HepG2 (cell line): ENCODE measurements at regions not wholly inside any gene's neighbourhood (a gene's known extent, or its start where the extent isn't known, plus 50 kb on each side); places are given as distances from the start of the nearest gene placed in this dataset.

Experiments
- ATAC-seq: fragments of 200-7000 bp; cut with Tn5 transposase; 3 replicates; pipeline ENCODE4 v1.9.1; 2020; ENCODE audit warnings: mild to moderate bottlenecking, moderate library complexity
- BruUV-seq: library from RNA; stranded (reverse); fragments of 400-500 nt; replicated peaks from 2 replicates; lab custom pipeline; 2021; lab: Mats Ljungman, UMichigan
- CTCF ChIA-PET: fragments of 300-600 bp; formaldehyde crosslinking; extraction: SDS; loops from one replicate; lab custom pipeline; 2021; ENCODE audit warnings: low total read pairs, inconsistent platforms, low intra/inter-chr PET ratio; lab: Yijun Ruan, JAX
- POLR2A ChIA-PET: fragments of 350-600 bp; sonication (Branson Sonifier 250); formaldehyde crosslinking; loops from one replicate; lab custom pipeline; 2020; ENCODE audit warnings: antibody characterized with exemption, inconsistent platforms; lab: Yijun Ruan, JAX
- DNase-seq: peaks from one replicate; pipeline ENCODE4 v3.0.0-alpha.2; 2015; ENCODE audit warnings: low spot score
- FAIRE-seq: peaks from 3 replicates; lab custom pipeline; 2011; peaks lifted over from hg19 to GRCh38; lab: Jason Lieb, UNC
- H2AFZ ChIP-seq: one replicate; pipeline ENCODE4 v1.6.1; 2011; ENCODE audit warnings: low read length, inconsistent platforms
- H3K27ac ChIP-seq: fragments of 300-600 bp; 3 replicates; pipeline ENCODE4 v1.8.0; 2011; ENCODE audit warnings: mixed run types, mild to moderate bottlenecking, mixed read lengths, low read length, inconsistent platforms; ENCODE audit not compliant: insufficient read depth; ENCODE audit errors: extremely low read length
- H3K27me3 ChIP-seq, 2 experiments: fragments of 200-600 bp in 1 of 2; 2 replicates in 1 of 2; 3 replicates in 1 of 2; pipeline versions ENCODE4 v1.6.0 to v1.8.0; 2011; ENCODE audit warnings: low read length in 2 of 2, mild to moderate bottlenecking in 2 of 2, moderate library complexity in 2 of 2, inconsistent platforms in 1 of 2; ENCODE audit not compliant: insufficient read depth in 2 of 2, control insufficient read depth in 1 of 2
- H3K36me3 ChIP-seq, 2 experiments: fragments of 200-600 bp in 1 of 2; replicated peaks in 1 of 2; 2 replicates in 1 of 2; 3 replicates in 1 of 2; pipeline versions ENCODE4 v1.5.1 to v1.8.0; 2011; ENCODE audit warnings: low read length in 2 of 2, inconsistent platforms in 1 of 2; ENCODE audit not compliant: insufficient read depth in 2 of 2, control insufficient read depth in 1 of 2
- H3K4me1 ChIP-seq: 2 replicates; pipeline ENCODE4 v1.5.1; 2012; ENCODE audit warnings: low read length, inconsistent platforms; ENCODE audit not compliant: insufficient read depth
- H3K4me2 ChIP-seq: 2 replicates; pipeline ENCODE4 v1.6.0; 2011; ENCODE audit warnings: low read depth, low read length, inconsistent platforms
- H3K4me3 ChIP-seq, 3 experiments: fragments of 200-600 bp in 1 of 3; sonication (generic), shearing (Covaris generic) in 1 of 3; replicated peaks in 1 of 3; 2 replicates each; pipeline ENCODE4 v1.5.1; 2011 to 2016; ENCODE audit warnings: low read length in 3 of 3, inconsistent platforms in 2 of 3, low read depth in 2 of 3, mild to moderate bottlenecking in 2 of 3, control low read depth in 1 of 3, mixed read lengths in 1 of 3; ENCODE audit not compliant: insufficient read depth in 1 of 3
- H3K79me2 ChIP-seq: one replicate; pipeline ENCODE4 v1.6.1; 2011; ENCODE audit warnings: low read length, inconsistent platforms; ENCODE audit not compliant: insufficient read depth
- H3K9ac ChIP-seq: 2 replicates; pipeline ENCODE4 v1.6.0; 2011; ENCODE audit warnings: mild to moderate bottlenecking, low read depth, low read length, inconsistent platforms; ENCODE audit not compliant: insufficient read depth
- H3K9me3 ChIP-seq: 2 replicates; pipeline ENCODE4 v1.5.1; 2012; ENCODE audit warnings: mild to moderate bottlenecking, low read length
- H4K20me1 ChIP-seq: 2 replicates; pipeline ENCODE4 v1.6.0; 2011; ENCODE audit warnings: inconsistent platforms, mild to moderate bottlenecking, low read length, moderate library complexity; ENCODE audit not compliant: insufficient read depth
- ATF7 ChIP-seq, 2 experiments: fragments of 450-650 bp in 1 of 2; sonication (generic) in 1 of 2; formaldehyde crosslinking in 1 of 2; IDR thresholded peaks; 2 replicates each; pipeline versions ENCODE4 v1.4.0 to v1.6.1; 2016 to 2020; ENCODE audit warnings: antibody characterized with exemption in 1 of 2, mild to moderate bottlenecking in 1 of 2, missing genetic modification reagents in 1 of 2
- CEBPB ChIP-seq: IDR thresholded peaks from 2 replicates; pipeline ENCODE4 v1.6.1; 2011; ENCODE audit warnings: low read depth, low read length, improper control_type of control experiment, borderline replicate concordance
- ELF1 ChIP-seq: sonication (generic); formaldehyde crosslinking; IDR thresholded peaks from 2 replicates; pipeline ENCODE4 v1.4.0; 2020; ENCODE audit warnings: missing genetic modification reagents
- ETS1 ChIP-seq: sonication (generic); formaldehyde crosslinking; IDR thresholded peaks from 2 replicates; pipeline ENCODE4 v1.4.0; 2020; ENCODE audit warnings: missing genetic modification reagents
- MIER3 ChIP-seq: IDR thresholded peaks from 2 replicates; pipeline ENCODE4 v1.6.1; 2016; ENCODE audit warnings: missing compliant biosample characterization, borderline replicate concordance
- PRDM15 ChIP-seq: sonication (generic); formaldehyde crosslinking; IDR thresholded peaks from 2 replicates; pipeline ENCODE4 v1.4.0; 2020; ENCODE audit warnings: missing genetic modification reagents
- ZMAT3 ChIP-seq: sonication (generic); formaldehyde crosslinking; conservative IDR thresholded peaks from 2 replicates; pipeline ENCODE4 v1.7.0; 2021; ENCODE audit warnings: missing genetic modification reagents
- ZNF260 ChIP-seq: sonication (generic); formaldehyde crosslinking; IDR thresholded peaks from 2 replicates; pipeline ENCODE4 v1.4.0; 2020; ENCODE audit warnings: missing genetic modification reagents, low read depth, mild to moderate bottlenecking, borderline replicate concordance
- ZNF572 ChIP-seq: sonication (generic); formaldehyde crosslinking; IDR thresholded peaks from 2 replicates; pipeline ENCODE4 v1.5.1; 2020; ENCODE audit warnings: mild to moderate bottlenecking, missing genetic modification reagents
- ZNF800 ChIP-seq: sonication (generic); formaldehyde crosslinking; IDR thresholded peaks from 2 replicates; pipeline ENCODE4 v1.4.0; 2020; ENCODE audit warnings: missing genetic modification reagents
- ZSCAN22 ChIP-seq: sonication (generic); formaldehyde crosslinking; IDR thresholded peaks from 2 replicates; pipeline ENCODE4 v1.4.0; 2020; ENCODE audit warnings: mild to moderate bottlenecking, missing genetic modification reagents
- ZSCAN30 ChIP-seq: sonication (generic); formaldehyde crosslinking; IDR thresholded peaks from 2 replicates; pipeline ENCODE4 v1.5.0; 2020; ENCODE audit warnings: mild to moderate bottlenecking, missing genetic modification reagents
- WGBS: methylation state at CpG from one replicate; pipeline ENCODE4 v1.1.6; 2017; ENCODE audit warnings: low lambda C conversion rate; 5-methylcytosine and 5-hydroxymethylcytosine counted together
- in situ Hi-C: cut with HindIII; loops from 2 replicates; pipeline ENCODE4 v1.10.0; 2017; ENCODE audit warnings: low pct_unique_long_range_greater_than_20kb; ENCODE audit not compliant: extremely low pct_ligation_motif_present
- intact Hi-C: fragments of 100-400 bp; cut with micrococcal nuclease; formaldehyde crosslinking; loops from one replicate; pipeline ENCODE4 v1.10.0; 2022; ENCODE audit not compliant: unreplicated experiment
- TF ChIP-seq, protein P1 (sequence below): sonication (generic); formaldehyde crosslinking; IDR thresholded peaks from 2 replicates; pipeline ENCODE4 v1.4.0; 2020; ENCODE audit warnings: missing genetic modification reagents, mild to moderate bottlenecking, borderline replicate concordance

GRCh38 chr20:55584307-55584706 is 421.0 kb downstream of the CBLN4 start (continued):
- TF ChIP-seq ZMAT3 (CRISPR knock-in tag): no peak
- no peak for TF ChIP-seq ETS1 (CRISPR knock-in tag)
- TF ChIP-seq ZNF800: no peak
- TF ChIP-seq ZSCAN22 (CRISPR knock-in tag): no peak
- no peak for TF ChIP-seq ATF7 (IDR thresholded peaks at IDR 0.05)
- TF ChIP-seq ATF7 (CRISPR knock-in tag; IDR thresholded peaks at IDR 0.05): no peak

DNA sequence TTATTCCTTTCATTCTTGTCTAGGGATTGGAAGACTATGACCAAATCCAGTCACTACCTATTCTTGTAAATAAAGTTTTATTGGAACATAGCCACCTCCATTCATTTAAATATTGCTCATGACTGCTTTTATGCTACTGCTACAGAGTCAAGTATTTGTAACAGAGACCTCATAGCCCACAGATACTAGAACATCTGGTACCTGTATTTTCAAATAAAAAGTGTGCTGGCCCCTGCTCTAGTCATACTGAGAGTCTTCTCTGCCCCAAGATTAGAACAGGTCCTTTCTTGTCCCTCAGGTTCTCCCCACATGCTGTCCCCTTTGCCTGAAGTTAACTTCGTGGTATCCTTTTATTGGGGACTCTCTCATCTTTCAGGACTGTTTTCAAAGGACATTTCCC is 422.3 kb downstream of the CBLN4 start:
- intact Hi-C loops: no loop called here
- ATAC-seq (no peak), DNase-seq (no peak), FAIRE-seq (no peak)
- Histone ChIP-seq H2AFZ (no peak overlapping the region), H3K4me2 (no peak overlapping the region), H3K4me1 (no peaks in the 10 kb centered on the region), H3K36me3 (no peaks in the 10 kb centered on the region), H3K79me2 (no peaks in the 10 kb centered on the region), H3K27me3 (no peaks in the 10 kb centered on the region), H3K27ac (no peak overlapping the region), H3K4me3 (no peak overlapping the region), H3K9me3 (peaks cover 90% of the 10 kb centered on the region), H4K20me1 (no peaks in the 10 kb centered on the region), H3K9ac (no peak overlapping the region)
- ChIA-PET POLR2A (no interaction called here), CTCF (no interaction called here)
- in situ Hi-C loops: no loop called here
- no TSS peak for BruUV-seq
- 0% methylated on average over 1 of the region's 1 CpG for WGBS
- TF ChIP-seq MIER3 (no peak), ZSCAN30 (CRISPR knock-in tag) (no peak), ZNF572 (CRISPR knock-in tag) (no peak), PRDM15 (CRISPR knock-in tag) (no peak), ZNF260 (no peak), CEBPB (no peak), ELF1 (CRISPR knock-in tag) (no peak)
- TF ChIP-seq, protein P1, sequence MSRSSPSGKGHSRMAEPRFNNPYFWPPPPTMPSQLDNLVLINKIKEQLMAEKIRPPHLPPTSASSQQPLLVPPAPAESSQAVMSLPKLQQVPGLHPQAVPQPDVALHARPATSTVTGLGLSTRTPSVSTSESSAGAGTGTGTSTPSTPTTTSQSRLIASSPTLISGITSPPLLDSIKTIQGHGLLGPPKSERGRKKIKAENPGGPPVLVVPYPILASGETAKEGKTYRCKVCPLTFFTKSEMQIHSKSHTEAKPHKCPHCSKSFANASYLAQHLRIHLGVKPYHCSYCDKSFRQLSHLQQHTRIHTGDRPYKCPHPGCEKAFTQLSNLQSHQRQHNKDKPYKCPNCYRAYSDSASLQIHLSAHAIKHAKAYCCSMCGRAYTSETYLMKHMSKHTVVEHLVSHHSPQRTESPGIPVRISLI (CRISPR knock-in tag): no peak
